ENCODE measurements at regions not wholly inside any gene's neighbourhood (a gene's known extent, or its start where the extent isn't known, plus 50 kb on each side); places are given as distances from the start of the nearest gene placed in this dataset.
"Not testable (repeated sequence)": the region's sequence is repeated elsewhere in the genome, so short reads cannot be mapped to it uniquely, and the experiment has no call there.

DNA sequence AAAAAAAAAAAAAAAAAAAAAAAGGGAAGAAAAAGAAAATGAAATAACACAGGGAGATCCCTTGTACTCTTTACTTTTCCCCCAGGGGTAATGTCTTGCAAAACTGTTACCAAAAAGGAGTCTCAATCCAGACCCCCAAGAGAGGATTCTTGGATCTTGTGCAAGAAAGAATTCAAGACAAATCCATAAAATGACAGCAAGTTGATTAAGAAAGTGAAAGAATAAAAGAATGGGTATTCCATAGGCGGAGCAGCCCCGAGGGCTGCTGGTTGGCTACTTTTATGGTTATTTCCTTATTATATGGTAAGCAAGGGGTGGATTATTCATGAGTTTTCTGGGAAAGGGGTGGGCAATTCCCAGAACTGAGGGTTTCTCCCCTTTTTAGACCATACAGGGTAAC is 604.3 kb upstream of the AMELY start:
- Histone ChIP-seq H3K4me3 (ENCODE audit: low read depth, low read length) (no peak overlapping the region), H3K27me3 (ENCODE audit: control insufficient read depth, insufficient read depth, low read length) (no peaks in the 10 kb centered on the region), H3K36me3 (ENCODE audit: control insufficient read depth, insufficient read depth, low read length) (no peaks in the 10 kb centered on the region)
- POLR2A ChIA-PET: no interaction called here
- TF ChIP-seq, protein P1, sequence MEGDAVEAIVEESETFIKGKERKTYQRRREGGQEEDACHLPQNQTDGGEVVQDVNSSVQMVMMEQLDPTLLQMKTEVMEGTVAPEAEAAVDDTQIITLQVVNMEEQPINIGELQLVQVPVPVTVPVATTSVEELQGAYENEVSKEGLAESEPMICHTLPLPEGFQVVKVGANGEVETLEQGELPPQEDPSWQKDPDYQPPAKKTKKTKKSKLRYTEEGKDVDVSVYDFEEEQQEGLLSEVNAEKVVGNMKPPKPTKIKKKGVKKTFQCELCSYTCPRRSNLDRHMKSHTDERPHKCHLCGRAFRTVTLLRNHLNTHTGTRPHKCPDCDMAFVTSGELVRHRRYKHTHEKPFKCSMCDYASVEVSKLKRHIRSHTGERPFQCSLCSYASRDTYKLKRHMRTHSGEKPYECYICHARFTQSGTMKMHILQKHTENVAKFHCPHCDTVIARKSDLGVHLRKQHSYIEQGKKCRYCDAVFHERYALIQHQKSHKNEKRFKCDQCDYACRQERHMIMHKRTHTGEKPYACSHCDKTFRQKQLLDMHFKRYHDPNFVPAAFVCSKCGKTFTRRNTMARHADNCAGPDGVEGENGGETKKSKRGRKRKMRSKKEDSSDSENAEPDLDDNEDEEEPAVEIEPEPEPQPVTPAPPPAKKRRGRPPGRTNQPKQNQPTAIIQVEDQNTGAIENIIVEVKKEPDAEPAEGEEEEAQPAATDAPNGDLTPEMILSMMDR (IDR thresholded peaks at IDR 0.05; ENCODE audit: insufficient read depth, low read depth, low read length): no peak
- DNase-seq (ENCODE audit: low read depth): no peak
- CTCF ChIA-PET: no interaction called here

DNA sequence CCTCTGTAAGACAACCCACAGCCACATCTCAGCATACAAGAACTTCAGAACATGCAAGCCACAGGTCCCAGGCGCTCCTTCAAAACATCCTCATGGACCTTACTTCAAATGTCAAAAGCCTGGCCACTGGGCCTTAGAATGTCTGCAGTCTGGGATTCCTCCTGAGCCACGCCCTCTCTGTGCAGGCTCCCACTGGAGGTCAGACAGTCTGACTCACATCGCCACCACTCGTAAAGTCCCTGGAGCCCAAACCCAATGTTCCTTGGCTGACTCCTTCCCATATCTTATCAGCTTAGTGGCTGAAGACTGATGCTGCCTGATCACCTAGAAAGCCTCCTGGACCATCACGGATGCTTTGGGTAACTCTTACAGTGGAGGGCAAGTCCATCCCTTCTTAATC is 591.3 kb upstream of the AMELY start:
- ChIA-PET POLR2A (no interaction called here), CTCF (no interaction called here)
- Histone ChIP-seq H3K4me3 (ENCODE audit: low read depth, low read length) (no peak overlapping the region), H3K27me3 (ENCODE audit: control insufficient read depth, insufficient read depth, low read length) (no peaks in the 10 kb centered on the region), H3K36me3 (ENCODE audit: control insufficient read depth, insufficient read depth, low read length) (no peaks in the 10 kb centered on the region)
- TF ChIP-seq, protein P1 (IDR thresholded peaks at IDR 0.05; ENCODE audit: insufficient read depth, low read depth, low read length): no peak
- DNase-seq (ENCODE audit: low read depth): no peak

DNA sequence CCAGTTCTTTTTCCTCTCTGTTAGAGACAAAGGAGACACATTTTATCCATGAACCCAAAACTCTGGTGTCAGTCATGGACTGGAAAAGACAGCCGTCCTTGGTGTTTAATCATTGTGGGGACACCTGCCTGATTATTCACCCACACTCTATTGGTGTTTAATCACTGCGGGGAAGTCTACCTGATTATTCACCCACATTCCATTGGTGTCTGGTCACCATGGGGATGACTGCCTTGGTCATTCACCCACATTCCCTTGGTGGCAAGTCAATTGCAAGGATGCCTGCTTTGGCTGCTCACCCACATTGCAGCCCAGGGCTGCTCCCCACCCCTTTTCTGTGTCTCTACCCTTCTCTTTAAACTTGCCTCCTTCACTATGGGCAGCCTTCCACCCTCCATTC is 589.7 kb upstream of the AMELY start:
- ChIA-PET CTCF (no interaction called here), POLR2A (no interaction called here)
- TF ChIP-seq, protein P1 (IDR thresholded peaks at IDR 0.05; ENCODE audit: insufficient read depth, low read depth, low read length): no peak
- Histone ChIP-seq H3K27me3 (ENCODE audit: control insufficient read depth, insufficient read depth, low read length) (no peaks in the 10 kb centered on the region), H3K36me3 (ENCODE audit: control insufficient read depth, insufficient read depth, low read length) (no peaks in the 10 kb centered on the region), H3K4me3 (ENCODE audit: low read depth, low read length) (no peak overlapping the region)
- DNase-seq (ENCODE audit: low read depth): no peak

DNA sequence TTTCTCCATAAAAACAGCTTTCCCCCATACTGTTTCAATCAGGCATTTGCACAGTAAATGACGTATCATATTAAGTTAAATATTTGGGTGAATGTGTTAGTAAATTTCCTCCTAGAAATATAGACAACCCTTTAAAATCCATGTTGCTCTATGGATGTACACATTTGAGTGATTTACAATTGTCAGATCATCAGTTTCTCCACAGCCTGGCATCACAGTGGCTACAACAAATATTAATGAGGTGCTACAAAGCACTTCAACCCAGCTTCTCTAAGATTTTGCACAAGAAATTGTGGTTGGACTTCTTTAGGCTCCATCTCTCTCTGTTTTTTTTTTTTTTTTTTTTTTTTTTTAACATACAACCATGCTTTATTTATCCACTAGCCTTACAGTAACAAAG is 584.4 kb upstream of the AMELY start:
- ChIA-PET POLR2A (no interaction called here), CTCF (no interaction called here)
- DNase-seq (ENCODE audit: low read depth): no peak
- TF ChIP-seq, protein P1 (IDR thresholded peaks at IDR 0.05; ENCODE audit: insufficient read depth, low read depth, low read length): no peak
- H3K4me3 ChIP-seq (ENCODE audit: low read depth, low read length): no peak overlapping the region
- no peaks in the 10 kb centered on the region for H3K27me3 ChIP-seq (ENCODE audit: control insufficient read depth, insufficient read depth, low read length)
- H3K36me3 ChIP-seq (ENCODE audit: control insufficient read depth, insufficient read depth, low read length): no peaks in the 10 kb centered on the region

DNA sequence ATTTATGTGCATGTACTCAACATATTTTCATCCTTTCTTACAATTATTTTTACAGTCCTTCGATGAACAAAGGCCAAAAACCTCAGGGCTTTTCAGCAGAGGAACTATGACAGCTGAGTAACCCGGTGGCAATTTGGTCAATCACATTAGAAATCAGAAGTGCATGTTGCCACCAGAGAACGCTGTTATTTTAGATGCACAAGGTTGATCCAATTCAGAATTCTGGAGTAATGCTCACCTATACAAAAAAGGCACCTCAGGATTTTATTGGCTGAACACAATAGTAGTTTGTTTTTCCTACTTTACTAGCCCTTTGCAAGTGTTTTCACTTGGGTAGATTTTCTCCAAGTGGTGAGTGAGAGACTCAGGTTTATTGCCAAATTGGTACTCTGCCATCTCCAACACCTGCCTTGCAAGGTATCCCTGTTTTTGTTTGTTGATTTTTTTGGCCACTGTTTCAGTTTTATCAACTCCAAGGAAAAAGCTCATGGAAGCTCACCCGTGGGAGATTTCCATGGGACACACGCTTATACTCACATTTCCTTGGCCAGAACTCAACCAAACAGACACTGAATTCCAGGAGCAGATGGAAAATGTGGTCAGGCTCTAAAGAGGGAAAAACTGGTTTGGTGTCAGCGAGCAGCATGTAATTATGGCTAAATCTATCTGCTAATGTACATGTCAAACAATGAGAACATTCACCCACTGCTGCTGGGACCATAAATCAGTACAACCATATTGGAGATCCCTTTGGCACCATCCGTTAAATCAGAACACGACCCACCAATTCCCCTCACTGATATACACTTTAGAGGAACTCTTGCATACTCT is 573.1 kb upstream of the AMELY start:
- POLR2A ChIA-PET; CTCF ChIA-PET; DNase-seq (ENCODE audit: low read depth); H3K27me3 ChIP-seq (ENCODE audit: control insufficient read depth, insufficient read depth, low read length); H3K4me3 ChIP-seq (ENCODE audit: low read depth, low read length); H3K36me3 ChIP-seq (ENCODE audit: control insufficient read depth, insufficient read depth, low read length): not testable (repeated sequence)

DNA sequence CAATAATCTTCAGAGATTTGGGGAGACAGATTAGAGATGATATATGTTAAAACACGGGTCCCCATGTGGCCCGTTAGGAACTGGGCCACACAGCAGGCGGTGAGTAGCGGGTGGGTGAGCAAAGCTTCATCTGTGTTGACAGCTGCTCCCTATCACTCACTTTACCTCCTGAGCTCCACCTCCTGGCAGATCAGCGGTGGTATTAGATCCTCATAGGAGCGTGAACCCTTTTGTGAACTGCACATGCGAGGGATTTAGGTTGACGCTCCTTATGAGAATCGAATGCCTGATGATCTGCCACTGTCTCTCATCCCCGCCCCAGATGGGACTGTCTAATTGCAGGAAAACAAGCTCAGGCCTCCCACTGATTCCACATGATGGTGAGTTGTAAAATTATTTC is 560.4 kb upstream of the AMELY start:
- no peak overlapping the region for H3K4me3 ChIP-seq (ENCODE audit: low read depth, low read length)
- H3K36me3 ChIP-seq (ENCODE audit: control insufficient read depth, insufficient read depth, low read length): no peaks in the 10 kb centered on the region
- TF ChIP-seq, protein P1 (IDR thresholded peaks at IDR 0.05; ENCODE audit: insufficient read depth, low read depth, low read length): no peak
- no peaks in the 10 kb centered on the region for H3K27me3 ChIP-seq (ENCODE audit: control insufficient read depth, insufficient read depth, low read length)
- POLR2A ChIA-PET: no interaction called here
- CTCF ChIA-PET: no interaction called here
- no peak for DNase-seq (ENCODE audit: low read depth)

Data from BJ (cell line).